ENCODE measurements at regions not wholly inside any gene's neighbourhood (a gene's known extent, or its start where the extent isn't known, plus 50 kb on each side); places are given as distances from the start of the nearest gene placed in this dataset.

GRCh38 chr11:98365941-98366340 lies 654.8 kb upstream of the CNTN5 start:
- no peak overlapping the region for H3K27ac Mint-ChIP-seq

More at GRCh38 chr11:98365941-98366340, 654.8 kb upstream of the CNTN5 start:
- DNase-seq = no peak
- no CpG with 5 or more reads among the region's 2 CpGs for WGBS (ENCODE audit: extremely low coverage, insufficient read length, low lambda C conversion rate)
- Histone ChIP-seq H2AK5ac (ENCODE audit: insufficient read length, low read length) (no peak overlapping the region), H3K18ac (ENCODE audit: insufficient read length, low read depth, low read length) (no peak overlapping the region), H2BK120ac (ENCODE audit: low read depth, low read length, poor library complexity, severe bottlenecking) (no peak overlapping the region), H4K5ac (ENCODE audit: insufficient read length, low read depth, low read length) (no peak overlapping the region), H4K91ac (ENCODE audit: insufficient read length, low read depth, low read length) (no peak overlapping the region), H3K27ac (ENCODE audit: insufficient read length, low read depth, low read length) (no peak overlapping the region), H2BK12ac (ENCODE audit: insufficient read length, low read depth, low read length) (no peak overlapping the region), H3K79me1 (ENCODE audit: insufficient read depth, low read depth, low read length, poor library complexity, severe bottlenecking) (no peaks in the 10 kb centered on the region), H3K79me2 (ENCODE audit: insufficient read depth, low read length) (no peaks in the 10 kb centered on the region), H3K4me2 (ENCODE audit: insufficient read depth, insufficient read length, low read length) (no peak overlapping the region), H3K14ac (ENCODE audit: insufficient read depth, low read length) (no peak overlapping the region), H3K4ac (ENCODE audit: low read depth, low read length) (no peak overlapping the region), H2BK5ac (ENCODE audit: insufficient read length, low read length) (no peak overlapping the region), H3K56ac (ENCODE audit: insufficient read length, low read depth, low read length) (no peak overlapping the region), H3K9me3 (ENCODE audit: control insufficient read depth, low read depth, low read length) (no peaks in the 10 kb centered on the region), H2BK20ac (ENCODE audit: low read depth, low read length, poor library complexity, severe bottlenecking) (no peak overlapping the region), H4K20me1 (ENCODE audit: control insufficient read depth, insufficient read depth, insufficient read length) (no peaks in the 10 kb centered on the region), H3K23ac (ENCODE audit: insufficient read length, low read depth, low read length) (no peak overlapping the region), H3K4me1 (ENCODE audit: insufficient read depth, low read length) (no peaks in the 10 kb centered on the region), H2BK15ac (ENCODE audit: low read depth, low read length) (no peak overlapping the region), H4K8ac (replicated peaks; ENCODE audit: insufficient read length, low read depth, low read length) (no peak overlapping the region), H3K27me3 (ENCODE audit: insufficient read depth, low read length) (no peaks in the 10 kb centered on the region), H3K9ac (ENCODE audit: extremely low read depth, insufficient read length, low read length) (no peak overlapping the region), H3T11ph (ENCODE audit: low read length) (no peak overlapping the region), H3K23me2 (ENCODE audit: insufficient read length, low read depth, low read length, poor library complexity, severe bottlenecking) (no peaks in the 10 kb centered on the region), H2AFZ (ENCODE audit: low read length) (no peak overlapping the region)
- Mint-ChIP-seq H3K36me3 (ENCODE audit: insufficient read depth in 1 of 3, low read depth in 3 of 3) (no peaks in the 10 kb centered on the region), H3K4me1 (no peaks in the 10 kb centered on the region), H3K9me3 (no peaks in the 10 kb centered on the region), H3K27me3 (ENCODE audit: low read depth) (no peaks in the 10 kb centered on the region), H3K4me3 (no peak overlapping the region)
- TF ChIP-seq, protein P1, sequence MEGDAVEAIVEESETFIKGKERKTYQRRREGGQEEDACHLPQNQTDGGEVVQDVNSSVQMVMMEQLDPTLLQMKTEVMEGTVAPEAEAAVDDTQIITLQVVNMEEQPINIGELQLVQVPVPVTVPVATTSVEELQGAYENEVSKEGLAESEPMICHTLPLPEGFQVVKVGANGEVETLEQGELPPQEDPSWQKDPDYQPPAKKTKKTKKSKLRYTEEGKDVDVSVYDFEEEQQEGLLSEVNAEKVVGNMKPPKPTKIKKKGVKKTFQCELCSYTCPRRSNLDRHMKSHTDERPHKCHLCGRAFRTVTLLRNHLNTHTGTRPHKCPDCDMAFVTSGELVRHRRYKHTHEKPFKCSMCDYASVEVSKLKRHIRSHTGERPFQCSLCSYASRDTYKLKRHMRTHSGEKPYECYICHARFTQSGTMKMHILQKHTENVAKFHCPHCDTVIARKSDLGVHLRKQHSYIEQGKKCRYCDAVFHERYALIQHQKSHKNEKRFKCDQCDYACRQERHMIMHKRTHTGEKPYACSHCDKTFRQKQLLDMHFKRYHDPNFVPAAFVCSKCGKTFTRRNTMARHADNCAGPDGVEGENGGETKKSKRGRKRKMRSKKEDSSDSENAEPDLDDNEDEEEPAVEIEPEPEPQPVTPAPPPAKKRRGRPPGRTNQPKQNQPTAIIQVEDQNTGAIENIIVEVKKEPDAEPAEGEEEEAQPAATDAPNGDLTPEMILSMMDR (conservative IDR thresholded peaks at IDR 0.05) = no peak
